ENCODE measurements at regions not wholly inside any gene's neighbourhood (a gene's known extent, or its start where the extent isn't known, plus 50 kb on each side); places are given as distances from the start of the nearest gene placed in this dataset.

GRCh38 chr20:39291301-39291700, 329.2 kb downstream of the DHX35 start:
- H3K9ac ChIP-seq (ENCODE audit: insufficient read depth, low read length, poor library complexity, severe bottlenecking) = no peak overlapping the region
- H3K4me1 Mint-ChIP-seq = no peaks in the 10 kb centered on the region
- TF ChIP-seq, protein P1, sequence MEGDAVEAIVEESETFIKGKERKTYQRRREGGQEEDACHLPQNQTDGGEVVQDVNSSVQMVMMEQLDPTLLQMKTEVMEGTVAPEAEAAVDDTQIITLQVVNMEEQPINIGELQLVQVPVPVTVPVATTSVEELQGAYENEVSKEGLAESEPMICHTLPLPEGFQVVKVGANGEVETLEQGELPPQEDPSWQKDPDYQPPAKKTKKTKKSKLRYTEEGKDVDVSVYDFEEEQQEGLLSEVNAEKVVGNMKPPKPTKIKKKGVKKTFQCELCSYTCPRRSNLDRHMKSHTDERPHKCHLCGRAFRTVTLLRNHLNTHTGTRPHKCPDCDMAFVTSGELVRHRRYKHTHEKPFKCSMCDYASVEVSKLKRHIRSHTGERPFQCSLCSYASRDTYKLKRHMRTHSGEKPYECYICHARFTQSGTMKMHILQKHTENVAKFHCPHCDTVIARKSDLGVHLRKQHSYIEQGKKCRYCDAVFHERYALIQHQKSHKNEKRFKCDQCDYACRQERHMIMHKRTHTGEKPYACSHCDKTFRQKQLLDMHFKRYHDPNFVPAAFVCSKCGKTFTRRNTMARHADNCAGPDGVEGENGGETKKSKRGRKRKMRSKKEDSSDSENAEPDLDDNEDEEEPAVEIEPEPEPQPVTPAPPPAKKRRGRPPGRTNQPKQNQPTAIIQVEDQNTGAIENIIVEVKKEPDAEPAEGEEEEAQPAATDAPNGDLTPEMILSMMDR (IDR thresholded peaks at IDR 0.05) = no peak
- intact Hi-C loops (cut with micrococcal nuclease) = no loop called here
- peaks cover 0 to 29% (median 10%) of the 10 kb centered on the region in 7 donors for H3K9me3 Mint-ChIP-seq
- H3K27ac Mint-ChIP-seq = no peak overlapping the region
- H3K36me3 ChIP-seq (replicated peaks in 1 of 2; ENCODE audit: control insufficient read depth in 1 of 2, insufficient read depth in 2 of 2, low read length in 2 of 2) = no peaks in the 10 kb centered on the region
- no peak overlapping the region for H3K4me2 ChIP-seq (replicated peaks; ENCODE audit: extremely low read depth, low read length, poor library complexity, severe bottlenecking)
- no peaks in the 10 kb centered on the region for H3K4me1 ChIP-seq (ENCODE audit: control insufficient read depth in 1 of 2, insufficient read depth in 2 of 2, low read length in 2 of 2)
- H4K20me1 ChIP-seq (ENCODE audit: insufficient read depth, low read length) = no peaks in the 10 kb centered on the region
- no peaks in the 10 kb centered on the region for H3K36me3 Mint-ChIP-seq
- peaks cover 0 to 6% of the 10 kb centered on the region in 2 donors for H3K9me3 ChIP-seq (replicated peaks in 1 of 2; ENCODE audit: control insufficient read depth in 1 of 2, insufficient read depth in 1 of 2, low read length in 2 of 2)
- no peak overlapping the region for H2AFZ ChIP-seq (ENCODE audit: insufficient read depth, low read depth, low read length, poor library complexity, severe bottlenecking)
- H3K27me3 Mint-ChIP-seq (ENCODE audit: low read depth in 3 of 3) = peaks cover 0 to 5% (median 1%) of the 10 kb centered on the region in 3 donors
- no peak for DNase-seq
- no peaks in the 10 kb centered on the region for H3K27me3 ChIP-seq (ENCODE audit: control insufficient read depth in 2 of 2, insufficient read depth in 2 of 2, low read length in 2 of 2)
- H3K4me3 Mint-ChIP-seq = no peak overlapping the region
- WGBS (ENCODE audit: insufficient coverage) = 57% methylated on average over 3 of the region's 5 CpGs
- no peak overlapping the region for H3K27ac ChIP-seq (ENCODE audit: low read depth in 1 of 2, low read length in 2 of 2)
- no peak overlapping the region for H3K4me3 ChIP-seq (replicated peaks in 1 of 3; ENCODE audit: low read depth in 2 of 3, low read length in 3 of 3)
- H3K79me2 ChIP-seq (ENCODE audit: insufficient read depth, low read length) = no peaks in the 10 kb centered on the region

DNA sequence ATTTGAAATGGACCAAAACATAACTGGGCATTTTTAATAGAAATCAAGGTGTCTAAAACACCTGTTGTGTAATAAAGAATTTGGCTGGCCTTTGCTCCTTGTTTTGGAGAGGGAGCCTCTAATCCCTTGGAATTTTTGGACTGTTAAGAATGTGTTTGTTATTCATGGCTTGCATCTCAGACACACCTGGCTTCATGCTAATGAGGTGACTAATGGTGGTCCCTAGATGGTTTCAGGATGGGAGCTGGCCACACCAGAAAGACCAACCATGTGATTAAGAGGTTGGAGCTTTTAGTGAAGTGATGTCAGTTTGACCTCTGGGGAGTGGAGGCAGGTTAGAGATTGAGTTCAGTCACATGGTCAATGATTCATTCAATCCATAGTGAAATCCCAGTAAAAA, 328.4 kb downstream of the DHX35 start:
- Histone ChIP-seq H4K20me1 (ENCODE audit: insufficient read depth, low read length) (no peaks in the 10 kb centered on the region), H3K9me3 (replicated peaks in 1 of 2; ENCODE audit: control insufficient read depth in 1 of 2, insufficient read depth in 1 of 2, low read length in 2 of 2) (peaks cover 0 to 6% of the 10 kb centered on the region in 2 donors), H3K27ac (ENCODE audit: low read depth in 1 of 2, low read length in 2 of 2) (no peak overlapping the region), H2AFZ (ENCODE audit: insufficient read depth, low read depth, low read length, poor library complexity, severe bottlenecking) (no peak overlapping the region), H3K79me2 (ENCODE audit: insufficient read depth, low read length) (no peaks in the 10 kb centered on the region), H3K36me3 (replicated peaks in 1 of 2; ENCODE audit: control insufficient read depth in 1 of 2, insufficient read depth in 2 of 2, low read length in 2 of 2) (no peaks in the 10 kb centered on the region), H3K9ac (ENCODE audit: insufficient read depth, low read length, poor library complexity, severe bottlenecking) (no peak overlapping the region), H3K4me3 (replicated peaks in 1 of 3; ENCODE audit: low read depth in 2 of 3, low read length in 3 of 3) (no peak overlapping the region), H3K4me2 (replicated peaks; ENCODE audit: extremely low read depth, low read length, poor library complexity, severe bottlenecking) (no peak overlapping the region), H3K27me3 (ENCODE audit: control insufficient read depth in 2 of 2, insufficient read depth in 2 of 2, low read length in 2 of 2) (no peaks in the 10 kb centered on the region), H3K4me1 (ENCODE audit: control insufficient read depth in 1 of 2, insufficient read depth in 2 of 2, low read length in 2 of 2) (no peaks in the 10 kb centered on the region)
- TF ChIP-seq, protein P1 (IDR thresholded peaks at IDR 0.05) = no peak
- Mint-ChIP-seq H3K4me3 (no peak overlapping the region), H3K27me3 (ENCODE audit: low read depth in 3 of 3) (peaks cover 0 to 3% (median 1%) of the 10 kb centered on the region in 3 donors), H3K36me3 (no peaks in the 10 kb centered on the region), H3K9me3 (peaks cover 0 to 33% (median 10%) of the 10 kb centered on the region in 7 donors), H3K27ac (no peak overlapping the region), H3K4me1 (no peaks in the 10 kb centered on the region)
- intact Hi-C loops (cut with micrococcal nuclease) = no loop called here
- DNase-seq = no peak
